A673 (cell line): ENCODE measurements at regions not wholly inside any gene's neighbourhood (a gene's known extent, or its start where the extent isn't known, plus 50 kb on each side); places are given as distances from the start of the nearest gene placed in this dataset.
"Not testable (repeated sequence)": the region's sequence is repeated elsewhere in the genome, so short reads cannot be mapped to it uniquely, and the experiment has no call there.

Experiments
- BruUV-seq: library from RNA; stranded (reverse); fragments of 400-500 nt; replicated peaks from 2 replicates; lab custom pipeline; 2021; lab: Mats Ljungman, UMichigan
- CTCF ChIA-PET: fragments of 300-600 bp; sonication (Branson Sonifier 250); formaldehyde crosslinking; loops from one replicate; lab custom pipeline; 2022; ENCODE audit warnings: antibody characterized with exemption; lab: Charles Lee
- POLR2A ChIA-PET: fragments of 300-600 bp; sonication (Branson Sonifier 250); formaldehyde crosslinking; loops from one replicate; lab custom pipeline; 2022; ENCODE audit warnings: antibody characterized with exemption; ENCODE audit not compliant: low non-redundant PET; lab: Charles Lee
- DNase-seq: peaks from one replicate; pipeline ENCODE4 v3.0.0-alpha.2; 2015; ENCODE audit warnings: low spot score
- H3K27ac ChIP-seq: fragments of 200-600 bp; sonication (generic); 2 replicates; pipeline ENCODE4 v1.5.1; 2016; ENCODE audit warnings: mixed run types, low read depth, mild to moderate bottlenecking, mixed read lengths, antibody characterized with exemption, low read length; ENCODE audit not compliant: poor library complexity, severe bottlenecking
- H3K27me3 ChIP-seq: fragments of 200-600 bp; sonication (generic); replicated peaks from 2 replicates; pipeline ENCODE4 v1.6.1; 2017; ENCODE audit warnings: mixed run types, low read depth, mild to moderate bottlenecking, mixed read lengths, antibody characterized with exemption, low read length; ENCODE audit not compliant: insufficient read depth, poor library complexity
- H3K36me3 ChIP-seq: fragments of 200-600 bp; sonication (generic); 2 replicates; pipeline ENCODE4 v1.6.1; 2016; ENCODE audit warnings: mixed run types, mild to moderate bottlenecking, mixed read lengths, antibody characterized with exemption, low read length; ENCODE audit not compliant: insufficient read depth, poor library complexity, severe bottlenecking
- H3K4me1 ChIP-seq: fragments of 200-600 bp; sonication (generic); 2 replicates; pipeline ENCODE4 v1.6.1; 2017; ENCODE audit warnings: mixed run types, mild to moderate bottlenecking, mixed read lengths, antibody characterized with exemption, low read length; ENCODE audit not compliant: insufficient read depth, poor library complexity, severe bottlenecking
- H3K4me3 ChIP-seq: fragments of 200-600 bp; sonication (generic); 2 replicates; pipeline ENCODE4 v1.5.1; 2016; ENCODE audit warnings: low read depth, mixed run types, mild to moderate bottlenecking, mixed read lengths, low read length; ENCODE audit not compliant: poor library complexity, severe bottlenecking
- H3K9me3 ChIP-seq: fragments of 200-600 bp; sonication (generic); 2 replicates; pipeline ENCODE4 v1.6.1; 2016; ENCODE audit warnings: mixed run types, low read depth, mild to moderate bottlenecking, mixed read lengths, antibody characterized with exemption, low read length; ENCODE audit not compliant: poor library complexity, severe bottlenecking
- EZH2 ChIP-seq: fragments of 200-600 bp; sonication (generic); IDR thresholded peaks from 2 replicates; pipeline ENCODE4 v1.6.1; 2017; ENCODE audit warnings: borderline replicate concordance, low read depth, mild to moderate bottlenecking, mixed read lengths, antibody characterized with exemption, low read length; ENCODE audit not compliant: poor library complexity, severe bottlenecking
- intact Hi-C: fragments of 100-400 bp; cut with micrococcal nuclease; formaldehyde crosslinking; loops from one replicate; pipeline ENCODE4 v1.10.0; 2022; ENCODE audit not compliant: unreplicated experiment
- TF ChIP-seq, protein P1 (sequence below): fragments of 300-800, 200-600 bp; sonication (generic); conservative IDR thresholded peaks from 2 replicates; pipeline ENCODE4 v1.5.1; 2017; ENCODE audit warnings: low read depth, mild to moderate bottlenecking, antibody characterized with exemption, low read length, moderate library complexity, mixed read lengths

DNA sequence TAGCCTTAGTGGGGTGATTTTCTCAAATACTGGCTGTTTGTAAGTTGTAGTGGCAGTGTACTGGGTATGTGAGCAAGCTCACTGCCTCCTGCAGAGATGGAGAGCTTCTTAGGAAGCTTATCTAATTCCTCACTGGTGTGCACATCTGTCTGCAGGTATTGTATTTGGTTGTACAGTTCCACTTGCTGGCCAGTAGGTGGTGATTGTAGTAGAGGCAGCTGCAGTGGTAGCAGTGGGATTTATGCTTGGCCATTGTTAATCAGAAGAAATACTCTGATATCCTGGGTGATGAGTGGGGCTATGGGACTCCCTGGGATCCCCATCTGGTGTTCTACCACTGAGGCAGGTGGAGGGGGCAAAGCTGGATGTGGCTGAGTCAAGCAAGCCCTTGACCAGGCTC, 276.1 kb upstream of the SPAG17 start:
- H3K4me1 ChIP-seq = no peaks in the 10 kb centered on the region
- no peak overlapping the region for H3K4me3 ChIP-seq
- no peak for DNase-seq
- POLR2A ChIA-PET = no interaction called here
- intact Hi-C loops = no loop called here
- H3K9me3 ChIP-seq = peaks cover 13% of the 10 kb centered on the region
- TF ChIP-seq, protein P1, sequence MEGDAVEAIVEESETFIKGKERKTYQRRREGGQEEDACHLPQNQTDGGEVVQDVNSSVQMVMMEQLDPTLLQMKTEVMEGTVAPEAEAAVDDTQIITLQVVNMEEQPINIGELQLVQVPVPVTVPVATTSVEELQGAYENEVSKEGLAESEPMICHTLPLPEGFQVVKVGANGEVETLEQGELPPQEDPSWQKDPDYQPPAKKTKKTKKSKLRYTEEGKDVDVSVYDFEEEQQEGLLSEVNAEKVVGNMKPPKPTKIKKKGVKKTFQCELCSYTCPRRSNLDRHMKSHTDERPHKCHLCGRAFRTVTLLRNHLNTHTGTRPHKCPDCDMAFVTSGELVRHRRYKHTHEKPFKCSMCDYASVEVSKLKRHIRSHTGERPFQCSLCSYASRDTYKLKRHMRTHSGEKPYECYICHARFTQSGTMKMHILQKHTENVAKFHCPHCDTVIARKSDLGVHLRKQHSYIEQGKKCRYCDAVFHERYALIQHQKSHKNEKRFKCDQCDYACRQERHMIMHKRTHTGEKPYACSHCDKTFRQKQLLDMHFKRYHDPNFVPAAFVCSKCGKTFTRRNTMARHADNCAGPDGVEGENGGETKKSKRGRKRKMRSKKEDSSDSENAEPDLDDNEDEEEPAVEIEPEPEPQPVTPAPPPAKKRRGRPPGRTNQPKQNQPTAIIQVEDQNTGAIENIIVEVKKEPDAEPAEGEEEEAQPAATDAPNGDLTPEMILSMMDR = no peak; the same call in 1 of the 2 replicates
- no peak for TF ChIP-seq EZH2
- BruUV-seq = no TSS peak
- CTCF ChIA-PET = no interaction called here
- H3K36me3 ChIP-seq = no peaks in the 10 kb centered on the region
- H3K27ac ChIP-seq = no peak overlapping the region
- H3K27me3 ChIP-seq = no peaks in the 10 kb centered on the region

DNA sequence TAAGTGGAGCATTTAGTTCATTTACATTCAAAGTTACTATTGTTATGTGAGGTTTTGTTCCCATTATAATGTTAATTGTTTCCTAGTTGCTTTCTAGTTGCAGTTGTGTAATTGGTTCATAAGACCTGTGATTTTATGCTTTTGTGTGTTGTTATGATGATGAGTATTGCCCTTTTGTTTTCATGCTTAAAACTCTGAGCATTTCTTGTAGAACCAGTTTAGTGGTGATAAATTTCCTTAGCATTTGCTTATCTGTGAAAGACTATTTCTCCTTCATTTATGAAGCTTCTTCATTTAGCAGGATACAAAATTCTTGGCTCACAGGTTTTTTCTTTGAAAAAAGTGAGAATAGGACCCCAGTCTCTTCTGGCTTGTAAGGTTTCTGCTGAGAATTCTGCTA, 274.8 kb upstream of the SPAG17 start:
- no peaks in the 10 kb centered on the region for H3K27me3 ChIP-seq
- H3K9me3 ChIP-seq = peaks cover 13% of the 10 kb centered on the region
- no peak overlapping the region for H3K27ac ChIP-seq
- POLR2A ChIA-PET = no interaction called here
- H3K4me1 ChIP-seq = no peaks in the 10 kb centered on the region
- CTCF ChIA-PET = no interaction called here
- TF ChIP-seq, protein P1 = no peak
- TF ChIP-seq EZH2 = no peak
- no peaks in the 10 kb centered on the region for H3K36me3 ChIP-seq
- intact Hi-C loops = no loop called here
- no peak overlapping the region for H3K4me3 ChIP-seq
- BruUV-seq = no TSS peak
- no peak for DNase-seq

DNA sequence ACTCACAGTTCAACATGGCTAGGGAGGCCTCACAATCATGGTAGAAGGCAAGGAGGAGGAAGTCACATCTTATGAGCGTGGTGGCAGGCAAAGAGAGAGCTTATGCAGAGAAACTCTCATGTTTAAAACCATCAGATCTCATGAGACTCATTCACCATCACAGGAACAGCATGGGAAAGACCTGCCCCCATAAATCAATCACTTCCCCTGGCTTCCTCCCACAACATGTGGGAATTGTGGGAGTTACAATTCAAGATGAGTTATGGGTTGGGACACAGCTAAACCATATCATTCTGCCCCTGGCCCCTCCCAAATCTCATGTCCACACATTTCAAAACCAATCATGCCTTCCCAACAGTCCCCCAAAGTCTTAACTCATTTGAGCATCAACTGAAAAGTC, 268.8 kb upstream of the SPAG17 start:
- H3K27ac ChIP-seq, DNase-seq, H3K36me3 ChIP-seq, intact Hi-C loops, H3K4me3 ChIP-seq, H3K4me1 ChIP-seq, CTCF ChIA-PET, H3K27me3 ChIP-seq, H3K9me3 ChIP-seq, BruUV-seq, POLR2A ChIA-PET: not testable (repeated sequence)

DNA sequence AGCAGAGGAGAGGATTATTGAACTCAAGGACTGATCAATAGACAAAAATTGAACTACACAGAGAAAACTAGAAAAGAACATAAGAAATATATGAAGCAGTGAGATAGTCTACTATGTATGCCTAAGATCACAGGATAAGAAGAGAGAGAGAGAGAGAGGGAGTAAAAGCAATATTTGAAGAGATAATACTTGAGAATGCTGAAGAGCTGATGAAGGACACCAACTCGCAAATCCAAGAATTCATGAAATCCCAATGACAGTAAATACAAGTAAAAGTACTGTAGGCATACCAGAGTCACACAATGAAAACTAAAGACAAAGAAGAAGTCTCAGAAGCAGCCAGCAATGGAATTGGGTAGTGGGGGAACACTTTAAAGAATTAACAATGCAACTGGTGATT, 260.1 kb upstream of the SPAG17 start:
- Histone ChIP-seq H3K9me3 (peaks cover 4% of the 10 kb centered on the region), H3K27ac (no peak overlapping the region), H3K4me1 (no peaks in the 10 kb centered on the region), H3K36me3 (no peaks in the 10 kb centered on the region), H3K27me3 (no peaks in the 10 kb centered on the region), H3K4me3 (no peak overlapping the region)
- ChIA-PET POLR2A (no interaction called here), CTCF (no interaction called here)
- intact Hi-C loops = no loop called here
- TF ChIP-seq, protein P1 = no peak
- TF ChIP-seq EZH2 = no peak
- DNase-seq = no peak
- BruUV-seq = no TSS peak
